Thyroid gland (tissue), 4 donors: ENCODE measurements at regions not wholly inside any gene's neighbourhood (a gene's known extent, or its start where the extent isn't known, plus 50 kb on each side); places are given as distances from the start of the nearest gene placed in this dataset.

Experiments
- DNase-seq, 2 donors: peaks; one replicate each; pipeline ENCODE4 v3.0.0-alpha.2; 2019
- H3K27ac ChIP-seq, 3 donors: fragments of 200-600 bp; sonication (generic); 1 replicate in 2 of 3; 2 replicates in 1 of 3; pipeline ENCODE4 v1.5.1; 2016 to 2019; ENCODE audit warnings: mild to moderate bottlenecking in 1 of 3, moderate library complexity in 1 of 3
- H3K27me3 ChIP-seq: fragments of 200-600 bp; sonication (generic); one replicate; pipeline ENCODE4 v1.5.1; 2019
- H3K36me3 ChIP-seq, 2 donors: fragments of 200-600 bp; sonication (generic); one replicate each; pipeline ENCODE4 v1.5.1; 2016 to 2019
- H3K4me1 ChIP-seq, 2 donors: fragments of 200-600 bp; sonication (generic); one replicate each; pipeline ENCODE4 v1.5.1; 2017 to 2019
- H3K4me3 ChIP-seq, 3 donors: fragments of 200-600 bp; sonication (generic); replicated peaks in 1 of 3; 1 replicate in 2 of 3; 2 replicates in 1 of 3; pipeline ENCODE4 v1.5.1; 2016; ENCODE audit warnings: mild to moderate bottlenecking in 1 of 3
- H3K9me3 ChIP-seq: fragments of 200-600 bp; sonication (generic); one replicate; pipeline ENCODE4 v1.5.1; 2017
- POLR2A ChIP-seq, 2 donors: fragments of 450-650 bp; IDR thresholded peaks; one replicate each; pipeline ENCODE4 v1.6.1; 2017; ENCODE audit warnings: antibody characterized with exemption in 2 of 2, mild to moderate bottlenecking in 2 of 2, moderate library complexity in 1 of 2
- WGBS, 2 donors: methylation state at CpG; one replicate each; pipeline ENCODE4 v1.1.5; 2017; 5-methylcytosine and 5-hydroxymethylcytosine counted together
- intact Hi-C: fragments of 100-400 bp; cut with DNase I; formaldehyde crosslinking; loops from one replicate; pipeline ENCODE4 v1.15.1; 2023
- TF ChIP-seq, protein P1 (sequence below), 6 experiments: fragments of 200-600 bp in 3 of 6; fragments of 450-650 bp in 3 of 6; sonication (generic) in 3 of 6; IDR thresholded peaks; one replicate each; pipeline ENCODE4 v1.5.1; 2016 to 2019; ENCODE audit warnings: antibody characterized with exemption in 6 of 6, mild to moderate bottlenecking in 2 of 6, inconsistent platforms in 1 of 6, moderate library complexity in 1 of 6

DNA sequence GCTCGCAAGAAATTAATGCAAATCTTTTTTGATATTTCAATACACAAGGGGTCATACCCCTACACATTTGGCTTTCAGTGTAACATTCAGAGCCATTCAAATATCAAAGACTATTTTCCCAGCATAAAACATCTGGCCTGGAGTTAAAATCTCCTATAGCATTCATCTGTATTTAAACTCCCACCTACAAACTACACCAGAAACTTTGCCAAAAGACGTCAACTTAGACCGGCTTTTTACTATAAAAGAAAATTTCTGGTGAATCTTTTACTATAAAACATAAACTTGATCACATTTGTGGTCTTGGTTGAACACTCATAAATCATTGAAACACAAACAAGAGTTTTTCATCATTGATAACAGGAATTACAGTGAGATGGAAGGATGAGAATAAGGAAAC, 473.3 kb upstream of the DCN start:
- Histone ChIP-seq H3K36me3 (no peaks in the 10 kb centered on the region), H3K9me3 (no peaks in the 10 kb centered on the region), H3K27me3 (no peaks in the 10 kb centered on the region), H3K4me1 (no peaks in the 10 kb centered on the region), H3K4me3 (no peak overlapping the region), H3K27ac (no peak overlapping the region)
- no peak for DNase-seq
- no peak for TF ChIP-seq POLR2A (IDR thresholded peaks at IDR 0.05)
- TF ChIP-seq, protein P1, sequence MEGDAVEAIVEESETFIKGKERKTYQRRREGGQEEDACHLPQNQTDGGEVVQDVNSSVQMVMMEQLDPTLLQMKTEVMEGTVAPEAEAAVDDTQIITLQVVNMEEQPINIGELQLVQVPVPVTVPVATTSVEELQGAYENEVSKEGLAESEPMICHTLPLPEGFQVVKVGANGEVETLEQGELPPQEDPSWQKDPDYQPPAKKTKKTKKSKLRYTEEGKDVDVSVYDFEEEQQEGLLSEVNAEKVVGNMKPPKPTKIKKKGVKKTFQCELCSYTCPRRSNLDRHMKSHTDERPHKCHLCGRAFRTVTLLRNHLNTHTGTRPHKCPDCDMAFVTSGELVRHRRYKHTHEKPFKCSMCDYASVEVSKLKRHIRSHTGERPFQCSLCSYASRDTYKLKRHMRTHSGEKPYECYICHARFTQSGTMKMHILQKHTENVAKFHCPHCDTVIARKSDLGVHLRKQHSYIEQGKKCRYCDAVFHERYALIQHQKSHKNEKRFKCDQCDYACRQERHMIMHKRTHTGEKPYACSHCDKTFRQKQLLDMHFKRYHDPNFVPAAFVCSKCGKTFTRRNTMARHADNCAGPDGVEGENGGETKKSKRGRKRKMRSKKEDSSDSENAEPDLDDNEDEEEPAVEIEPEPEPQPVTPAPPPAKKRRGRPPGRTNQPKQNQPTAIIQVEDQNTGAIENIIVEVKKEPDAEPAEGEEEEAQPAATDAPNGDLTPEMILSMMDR (IDR thresholded peaks at IDR 0.05), result no peak
- WGBS, 2 donors, result 95 to 100% methylated on average over 3 of the region's 3 CpGs
- intact Hi-C loops, result no loop called here

DNA sequence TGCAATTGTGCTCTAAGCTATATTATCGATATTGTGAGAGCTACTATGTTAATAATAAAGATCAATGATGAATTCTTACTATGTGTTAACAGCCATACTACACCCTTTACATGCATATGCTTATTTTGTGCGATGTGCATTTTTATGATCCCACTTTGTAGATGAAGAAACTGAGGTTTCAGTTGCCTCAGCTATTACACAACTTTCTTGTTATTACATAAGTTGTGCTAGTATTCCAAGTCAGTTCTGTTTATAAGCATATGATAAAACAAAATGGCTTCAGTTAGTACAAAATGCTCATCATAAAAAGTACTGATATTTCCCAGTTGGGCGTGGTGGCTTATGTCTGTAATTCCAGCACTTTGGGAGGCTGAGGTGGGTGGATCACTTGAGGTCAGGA, 471.5 kb upstream of the DCN start:
- no peaks in the 10 kb centered on the region for H3K36me3 ChIP-seq
- H3K4me3 ChIP-seq, result no peak overlapping the region
- 97 to 98% methylated on average over 3 of the region's 3 CpGs for WGBS, 2 donors
- no peaks in the 10 kb centered on the region for H3K4me1 ChIP-seq
- no peak for DNase-seq
- H3K27ac ChIP-seq, result no peak overlapping the region
- H3K9me3 ChIP-seq, result no peaks in the 10 kb centered on the region
- intact Hi-C loops, result no loop called here
- no peaks in the 10 kb centered on the region for H3K27me3 ChIP-seq
- TF ChIP-seq POLR2A (IDR thresholded peaks at IDR 0.05), result no peak
- TF ChIP-seq, protein P1 (IDR thresholded peaks at IDR 0.05), result no peak

DNA sequence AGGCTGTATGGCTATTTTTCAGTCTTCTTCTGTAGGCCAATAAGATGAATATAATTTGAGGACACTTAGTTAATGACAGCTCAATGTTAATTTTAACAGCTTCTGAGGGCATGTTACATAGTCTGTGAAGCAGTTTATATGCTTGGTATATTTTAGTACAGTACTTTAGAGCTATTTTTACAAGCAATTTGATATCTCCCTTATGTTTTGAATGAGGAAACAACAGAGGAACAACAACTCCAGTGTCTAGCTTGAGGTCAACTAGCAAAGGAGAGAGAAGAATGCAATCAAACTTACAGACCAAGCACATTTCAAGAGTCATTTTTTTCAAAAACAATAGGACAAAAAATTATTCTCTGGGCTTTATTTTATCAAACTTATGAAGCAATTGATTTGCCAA, 469.1 kb upstream of the DCN start:
- Histone ChIP-seq H3K9me3 (no peaks in the 10 kb centered on the region), H3K27me3 (no peaks in the 10 kb centered on the region), H3K27ac (no peak overlapping the region), H3K4me1 (no peaks in the 10 kb centered on the region), H3K36me3 (no peaks in the 10 kb centered on the region), H3K4me3 (no peak overlapping the region)
- DNase-seq, result no peak
- intact Hi-C loops, result no loop called here
- TF ChIP-seq POLR2A (IDR thresholded peaks at IDR 0.05), result no peak
- TF ChIP-seq, protein P1 (IDR thresholded peaks at IDR 0.05), result no peak

DNA sequence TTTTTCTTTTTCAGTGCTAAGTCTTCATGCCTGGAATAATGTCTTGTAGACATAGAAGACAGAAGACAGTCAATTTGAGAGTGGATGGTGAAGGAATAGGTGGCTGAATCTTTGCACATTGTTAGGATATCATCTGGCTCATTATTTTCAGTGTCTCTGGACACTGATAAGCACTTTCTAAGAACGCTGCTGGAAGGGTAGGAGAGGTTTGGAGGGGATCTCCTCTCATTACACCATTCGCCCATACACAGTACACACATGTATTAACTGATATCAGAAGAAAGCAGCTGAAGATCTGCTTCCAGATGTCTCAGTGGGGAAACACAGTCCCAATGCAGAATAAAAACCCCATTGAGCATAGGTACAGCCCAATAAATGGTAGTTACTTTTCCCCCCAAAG, 461.1 kb upstream of the DCN start:
- 89 to 93% methylated on average over 2 of the region's 2 CpGs for WGBS, 2 donors
- H3K9me3 ChIP-seq, result no peaks in the 10 kb centered on the region
- no peaks in the 10 kb centered on the region for H3K27me3 ChIP-seq
- no peaks in the 10 kb centered on the region for H3K36me3 ChIP-seq
- no peak for DNase-seq
- H3K4me3 ChIP-seq, result no peak overlapping the region
- no peak for TF ChIP-seq POLR2A (IDR thresholded peaks at IDR 0.05)
- TF ChIP-seq, protein P1 (IDR thresholded peaks at IDR 0.05), result no peak
- no peak overlapping the region for H3K27ac ChIP-seq
- H3K4me1 ChIP-seq, result no peaks in the 10 kb centered on the region
- intact Hi-C loops, result no loop called here

DNA sequence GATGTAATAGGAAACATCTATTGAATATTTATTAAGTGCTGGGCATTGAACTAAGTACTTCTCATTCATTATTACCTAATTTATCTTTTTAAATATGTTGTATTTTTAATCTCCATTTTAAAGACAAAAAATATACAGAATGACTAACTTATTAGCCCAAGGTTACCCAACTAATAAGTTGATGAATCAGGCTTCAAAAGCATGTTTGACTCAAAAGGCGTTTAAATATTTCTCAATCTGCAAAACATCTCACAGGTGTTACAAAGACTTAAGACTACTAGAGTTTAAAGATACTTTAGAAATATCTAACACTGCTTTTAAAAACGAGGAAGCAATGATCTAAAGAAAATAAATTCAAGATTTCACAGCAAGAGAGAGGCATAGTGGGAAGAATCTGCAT, 457.4 kb upstream of the DCN start:
- Histone ChIP-seq H3K27ac (no peak overlapping the region), H3K36me3 (no peaks in the 10 kb centered on the region), H3K4me3 (no peak overlapping the region), H3K9me3 (no peaks in the 10 kb centered on the region), H3K27me3 (no peaks in the 10 kb centered on the region), H3K4me1 (no peaks in the 10 kb centered on the region)
- WGBS, 2 donors, result 79 to 80% methylated on average over 2 of the region's 2 CpGs
- TF ChIP-seq POLR2A (IDR thresholded peaks at IDR 0.05), result no peak
- TF ChIP-seq, protein P1 (IDR thresholded peaks at IDR 0.05), result no peak
- DNase-seq, result no peak
- intact Hi-C loops, result no loop called here
